GM10266 (cell line): ENCODE measurements at regions not wholly inside any gene's neighbourhood (a gene's known extent, or its start where the extent isn't known, plus 50 kb on each side); places are given as distances from the start of the nearest gene placed in this dataset.
A peak's percentile ranks its signal among the peaks of the same experiment; 100 is the strongest.

ENCODE experiments used
- DNase-seq: peaks from one replicate; pipeline ENCODE4 v3.0.0; 2012; ENCODE audit errors: extremely low spot score
- TF ChIP-seq, protein P1 (sequence below): IDR thresholded peaks from 2 replicates; pipeline ENCODE4 v1.5.1; 2012; ENCODE audit warnings: mild to moderate bottlenecking, low read depth; ENCODE audit not compliant: control insufficient read depth, insufficient read depth; ENCODE audit errors: missing control alignments

DNA sequence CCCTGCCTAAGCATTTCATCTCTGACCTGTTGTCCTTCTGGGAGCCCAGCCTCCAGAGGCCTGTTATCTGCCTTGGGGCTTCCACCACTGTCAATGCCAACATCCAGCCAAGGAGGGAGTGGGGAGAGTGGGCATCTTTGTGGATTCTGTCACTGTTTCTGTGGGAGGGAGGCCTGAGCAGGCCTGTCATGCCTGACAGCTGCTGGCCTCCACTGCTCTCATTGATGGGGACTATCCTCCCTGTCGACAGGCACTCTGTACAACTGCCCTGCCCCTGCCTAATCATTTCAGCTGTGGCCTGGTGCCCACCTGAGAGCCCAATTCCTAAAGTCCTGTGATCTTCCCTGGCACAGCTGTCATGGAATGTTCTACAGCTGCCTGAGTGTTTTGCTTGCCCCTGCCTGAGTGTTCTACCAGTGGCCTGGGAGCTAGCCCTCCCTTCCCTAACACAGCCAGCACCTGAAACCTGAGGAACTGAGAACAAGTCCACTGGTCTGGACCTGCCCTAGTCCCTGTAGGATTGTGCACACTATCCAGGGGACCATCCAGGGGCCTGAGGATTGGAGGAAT lies 145.3 kb downstream of the FAM83B start:
- TF ChIP-seq, protein P1, sequence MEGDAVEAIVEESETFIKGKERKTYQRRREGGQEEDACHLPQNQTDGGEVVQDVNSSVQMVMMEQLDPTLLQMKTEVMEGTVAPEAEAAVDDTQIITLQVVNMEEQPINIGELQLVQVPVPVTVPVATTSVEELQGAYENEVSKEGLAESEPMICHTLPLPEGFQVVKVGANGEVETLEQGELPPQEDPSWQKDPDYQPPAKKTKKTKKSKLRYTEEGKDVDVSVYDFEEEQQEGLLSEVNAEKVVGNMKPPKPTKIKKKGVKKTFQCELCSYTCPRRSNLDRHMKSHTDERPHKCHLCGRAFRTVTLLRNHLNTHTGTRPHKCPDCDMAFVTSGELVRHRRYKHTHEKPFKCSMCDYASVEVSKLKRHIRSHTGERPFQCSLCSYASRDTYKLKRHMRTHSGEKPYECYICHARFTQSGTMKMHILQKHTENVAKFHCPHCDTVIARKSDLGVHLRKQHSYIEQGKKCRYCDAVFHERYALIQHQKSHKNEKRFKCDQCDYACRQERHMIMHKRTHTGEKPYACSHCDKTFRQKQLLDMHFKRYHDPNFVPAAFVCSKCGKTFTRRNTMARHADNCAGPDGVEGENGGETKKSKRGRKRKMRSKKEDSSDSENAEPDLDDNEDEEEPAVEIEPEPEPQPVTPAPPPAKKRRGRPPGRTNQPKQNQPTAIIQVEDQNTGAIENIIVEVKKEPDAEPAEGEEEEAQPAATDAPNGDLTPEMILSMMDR: no peak
- no peak for DNase-seq

DNA sequence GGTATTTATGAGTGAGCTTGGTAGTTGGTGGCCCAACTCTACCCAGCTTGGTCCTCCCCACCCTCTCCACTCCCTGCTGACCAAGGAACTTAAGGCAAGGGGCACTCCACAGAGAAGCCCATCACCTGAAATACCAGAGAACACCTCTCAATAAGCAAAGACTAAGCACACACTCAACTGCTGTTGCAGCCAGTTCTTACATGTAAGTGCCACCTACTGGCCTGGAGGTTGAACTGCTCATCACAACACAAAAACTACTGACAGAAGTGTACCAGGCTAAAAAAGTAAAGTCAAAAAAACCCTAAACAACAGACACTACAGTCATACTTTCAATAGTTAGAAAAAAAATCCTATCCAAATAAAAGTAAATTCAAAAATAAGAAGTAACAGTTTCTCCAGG lies 146.2 kb downstream of the FAM83B start:
- DNase-seq: no peak
- TF ChIP-seq, protein P1: peak; percentile 36

DNA sequence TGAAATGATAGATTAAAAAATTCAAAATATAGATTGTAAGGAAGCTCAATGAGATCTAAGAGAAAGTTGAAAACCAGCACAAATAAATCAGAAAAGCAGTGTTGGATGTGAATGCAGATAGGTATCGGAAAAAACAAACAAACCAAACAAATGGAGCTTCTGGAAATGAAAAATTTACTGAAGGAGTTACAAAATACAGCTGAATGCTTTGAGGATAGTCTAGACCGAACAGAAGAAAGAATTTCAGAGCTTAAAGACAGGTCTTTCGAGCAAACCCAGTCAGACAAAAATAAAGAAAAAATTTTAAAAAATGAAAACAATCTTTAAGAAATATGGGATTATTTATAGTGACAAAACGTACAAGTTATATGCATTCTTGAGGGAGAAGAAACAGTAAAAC lies 146.7 kb downstream of the FAM83B start:
- TF ChIP-seq, protein P1: no peak
- DNase-seq: no peak

DNA sequence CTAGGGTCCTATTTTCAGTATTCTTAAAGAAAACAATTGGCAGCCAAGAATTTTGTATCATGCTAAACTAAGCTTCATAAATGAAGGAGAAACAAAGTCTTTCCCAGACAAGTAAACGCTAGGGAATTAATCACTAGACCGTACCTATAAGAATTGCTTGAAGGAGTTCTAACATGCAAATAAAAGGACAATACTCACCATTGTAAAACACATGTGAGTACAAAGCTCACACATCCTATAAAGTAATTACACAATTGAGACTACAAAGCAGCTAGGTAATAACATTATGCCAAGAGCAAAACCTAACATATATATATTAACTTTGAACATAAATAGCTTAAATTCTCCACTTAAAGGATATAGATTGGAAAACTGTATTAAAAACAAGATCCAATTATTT lies 147.4 kb downstream of the FAM83B start:
- TF ChIP-seq, protein P1: no peak
- DNase-seq: no peak

DNA sequence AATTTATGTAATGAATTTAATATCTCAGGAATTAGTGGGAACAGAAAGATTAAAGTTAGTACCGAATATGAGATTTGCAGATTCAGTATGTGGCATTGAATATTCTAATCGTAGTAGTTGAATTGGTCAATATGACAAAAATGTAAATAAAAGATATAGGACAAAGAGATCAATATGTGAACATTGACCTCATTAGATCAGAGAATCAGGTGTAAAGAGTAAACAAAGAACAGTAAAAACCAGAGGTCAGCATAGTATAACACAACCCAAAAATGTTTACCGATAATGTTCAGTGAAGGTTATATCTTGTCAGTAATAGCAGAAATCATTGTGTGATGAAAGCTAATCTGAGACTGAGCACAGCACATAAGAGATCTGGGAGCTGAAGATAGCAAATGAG lies 152.0 kb downstream of the FAM83B start:
- DNase-seq: no peak
- TF ChIP-seq, protein P1: no peak

DNA sequence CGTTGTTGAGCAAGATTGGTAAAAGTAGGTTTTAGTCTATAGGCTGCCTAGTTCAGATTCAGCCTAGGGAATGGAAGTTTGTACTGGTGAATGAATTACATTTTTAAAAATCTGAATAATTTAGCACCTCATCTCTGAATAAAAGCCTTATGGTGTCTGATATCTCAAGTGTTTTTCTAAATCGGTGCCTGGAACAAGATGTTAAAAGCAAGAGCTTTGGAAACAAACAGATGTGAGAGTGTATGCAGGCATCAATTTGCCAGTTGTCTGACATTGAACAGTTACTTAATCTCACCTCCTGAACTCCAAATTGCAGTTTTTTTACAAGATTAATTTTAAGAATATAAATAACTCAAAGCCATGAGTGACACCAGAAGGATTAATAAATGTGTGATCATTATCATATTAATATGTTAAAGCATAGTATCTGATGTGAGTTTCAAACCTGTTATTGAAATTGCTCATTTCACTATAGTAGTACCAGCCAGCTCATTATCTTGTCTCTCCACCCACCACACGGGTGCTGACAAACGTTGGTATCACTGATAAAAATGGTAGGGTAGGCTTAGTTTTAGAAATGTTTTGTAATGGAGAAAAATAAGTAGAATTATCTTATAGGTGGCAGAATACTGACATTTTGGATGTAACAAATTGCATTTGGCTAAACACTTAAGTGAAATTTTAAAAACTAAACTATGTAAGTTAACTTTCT lies 157.3 kb downstream of the FAM83B start:
- TF ChIP-seq, protein P1: no peak

DNA sequence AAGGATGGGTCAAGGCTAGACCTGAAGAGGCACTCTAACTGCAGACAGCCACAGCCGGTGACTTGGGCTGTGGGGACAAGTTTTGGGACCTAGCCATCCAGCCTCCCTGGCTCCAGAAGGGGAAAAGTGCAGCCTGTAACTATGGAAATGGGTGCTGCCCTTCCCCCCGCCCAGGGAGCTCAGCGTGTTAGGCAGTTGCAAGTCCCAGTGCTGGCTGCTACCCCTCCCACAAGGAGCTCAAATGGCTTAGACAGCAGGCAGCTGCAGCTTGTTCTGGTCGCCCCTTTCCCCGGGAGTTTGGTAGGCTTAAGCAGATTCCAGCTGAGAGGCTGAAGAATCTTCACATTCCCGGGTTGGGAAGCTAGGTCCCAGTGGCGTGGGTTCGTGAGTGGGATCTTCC lies 162.6 kb downstream of the FAM83B start:
- TF ChIP-seq, protein P1: no peak
- no peak for DNase-seq

More for the DNA sequence above, 157.3 kb downstream of the FAM83B start:
- DNase-seq: no peak
